A549 (cell line): ENCODE measurements at regions not wholly inside any gene's neighbourhood (a gene's known extent, or its start where the extent isn't known, plus 50 kb on each side); places are given as distances from the start of the nearest gene placed in this dataset.

Experiments used
- ATOH8 ChIP-seq: fragments of 250-450 bp; sonication (Bioruptor Pico); IDR thresholded peaks from 2 replicates; pipeline ENCODE4 v1.5.0; 2020; ENCODE audit warnings: low read depth, mild to moderate bottlenecking, moderate library complexity
- CTCF ChIP-seq: fragments of >200 bp; sonication (Bioruptor Twin); formaldehyde crosslinking; IDR thresholded peaks from 3 replicates; pipeline ENCODE4 v1.5.1; 2016
- EHMT2 ChIP-seq: fragments of 200-600 bp; sonication (generic); IDR thresholded peaks from 2 replicates; pipeline ENCODE4 v1.6.1; 2016; ENCODE audit warnings: antibody characterized with exemption, low read depth, mild to moderate bottlenecking, moderate library complexity
- ESRRA ChIP-seq: fragments of 150-350 bp; IDR thresholded peaks from 2 replicates; pipeline ENCODE4 v1.6.1; 2014; ENCODE audit warnings: mild to moderate bottlenecking, low read length, borderline replicate concordance
- HDAC2 ChIP-seq: fragments of 200-600 bp; sonication (generic); IDR thresholded peaks from 2 replicates; pipeline ENCODE4 v1.6.1; 2016
- JUN ChIP-seq, 2 experiments: fragments of >200 bp; sonication (Bioruptor Twin); formaldehyde crosslinking; IDR thresholded peaks; 2 replicates in 1 of 2; 3 replicates in 1 of 2; pipeline ENCODE4 v1.6.1; 2016 to 2017
- MAX ChIP-seq: IDR thresholded peaks from 2 replicates; pipeline ENCODE4 v1.6.1; 2012
- PBX3 ChIP-seq: IDR thresholded peaks from 2 replicates; pipeline ENCODE4 v1.6.1; 2012
- POLR2A ChIP-seq: IDR thresholded peaks from 2 replicates; pipeline ENCODE4 v1.6.1; 2012; ENCODE audit warnings: mild to moderate bottlenecking, low read length
- RAD21 ChIP-seq, 2 experiments: fragments of >200 bp in 1 of 2; sonication (Bioruptor Twin) in 1 of 2; formaldehyde crosslinking in 1 of 2; IDR thresholded peaks in 1 of 2; conservative IDR thresholded peaks in 1 of 2; 2 replicates in 1 of 2; 3 replicates in 1 of 2; pipeline ENCODE4 v1.6.1; 2012 to 2018; ENCODE audit warnings: inconsistent platforms in 1 of 2
- REST ChIP-seq: fragments of 200-600 bp; sonication (generic); IDR thresholded peaks from 2 replicates; pipeline ENCODE4 v1.6.1; 2016; ENCODE audit warnings: antibody characterized with exemption, mild to moderate bottlenecking, moderate library complexity
- TFCP2L1 ChIP-seq: fragments of 250-450 bp; sonication (Bioruptor Pico); IDR thresholded peaks from 2 replicates; pipeline ENCODE4 v1.5.0; 2021; ENCODE audit warnings: mild to moderate bottlenecking
- TP53 ChIP-seq: fragments of 250-450 bp; sonication (Bioruptor Pico); IDR thresholded peaks from 2 replicates; pipeline ENCODE4 v1.5.0; 2021; ENCODE audit warnings: mild to moderate bottlenecking, moderate library complexity

GRCh38 chr1:82520611-82521010 lies 719.9 kb downstream of the ADGRL2 start:
- TF ChIP-seq JUN (IDR thresholded peaks at IDR 0.05) (no peak), CTCF (no peak), MAX (no peak), ESRRA (no peak), TFCP2L1 (no peak), RAD21 (conservative IDR thresholded peaks at IDR 0.05 in 1 of 2, IDR thresholded peaks at IDR 0.05 in 1 of 2) (no peak), HDAC2 (no peak), REST (no peak), POLR2A (no peak), TP53 (CRISPR knock-in tag) (no peak), EHMT2 (no peak), PBX3 (no peak), ATOH8 (CRISPR knock-in tag) (no peak)
